ENCODE measurements at regions not wholly inside any gene's neighbourhood (a gene's known extent, or its start where the extent isn't known, plus 50 kb on each side); places are given as distances from the start of the nearest gene placed in this dataset.

DNA sequence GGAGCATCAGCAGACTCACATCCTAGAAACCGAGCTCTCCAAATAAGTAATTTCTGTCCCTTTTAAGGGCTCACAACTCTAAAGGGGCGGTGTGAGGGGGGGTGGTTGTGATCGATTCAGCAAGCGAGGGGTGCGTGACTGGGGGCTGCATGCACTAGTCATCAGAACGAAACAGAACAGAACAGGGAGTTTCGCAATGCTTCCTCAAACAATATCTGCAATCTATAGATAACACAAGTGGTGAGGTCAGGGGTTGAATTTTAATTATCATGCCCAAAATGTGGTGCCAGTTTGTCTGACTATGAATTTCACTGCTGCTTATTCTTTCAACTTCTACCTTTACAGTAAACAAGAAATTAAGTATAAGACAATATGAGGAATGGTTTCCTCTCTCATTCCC is 1003.0 kb upstream of the NCAM2 start:
- TF ChIP-seq, protein P1, sequence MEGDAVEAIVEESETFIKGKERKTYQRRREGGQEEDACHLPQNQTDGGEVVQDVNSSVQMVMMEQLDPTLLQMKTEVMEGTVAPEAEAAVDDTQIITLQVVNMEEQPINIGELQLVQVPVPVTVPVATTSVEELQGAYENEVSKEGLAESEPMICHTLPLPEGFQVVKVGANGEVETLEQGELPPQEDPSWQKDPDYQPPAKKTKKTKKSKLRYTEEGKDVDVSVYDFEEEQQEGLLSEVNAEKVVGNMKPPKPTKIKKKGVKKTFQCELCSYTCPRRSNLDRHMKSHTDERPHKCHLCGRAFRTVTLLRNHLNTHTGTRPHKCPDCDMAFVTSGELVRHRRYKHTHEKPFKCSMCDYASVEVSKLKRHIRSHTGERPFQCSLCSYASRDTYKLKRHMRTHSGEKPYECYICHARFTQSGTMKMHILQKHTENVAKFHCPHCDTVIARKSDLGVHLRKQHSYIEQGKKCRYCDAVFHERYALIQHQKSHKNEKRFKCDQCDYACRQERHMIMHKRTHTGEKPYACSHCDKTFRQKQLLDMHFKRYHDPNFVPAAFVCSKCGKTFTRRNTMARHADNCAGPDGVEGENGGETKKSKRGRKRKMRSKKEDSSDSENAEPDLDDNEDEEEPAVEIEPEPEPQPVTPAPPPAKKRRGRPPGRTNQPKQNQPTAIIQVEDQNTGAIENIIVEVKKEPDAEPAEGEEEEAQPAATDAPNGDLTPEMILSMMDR (IDR thresholded peaks at IDR 0.05; ENCODE audit: insufficient read depth, low read length, poor library complexity, severe bottlenecking), result no peak
- H3K4me3 ChIP-seq (ENCODE audit: low read depth, low read length), result no peak overlapping the region

DNA sequence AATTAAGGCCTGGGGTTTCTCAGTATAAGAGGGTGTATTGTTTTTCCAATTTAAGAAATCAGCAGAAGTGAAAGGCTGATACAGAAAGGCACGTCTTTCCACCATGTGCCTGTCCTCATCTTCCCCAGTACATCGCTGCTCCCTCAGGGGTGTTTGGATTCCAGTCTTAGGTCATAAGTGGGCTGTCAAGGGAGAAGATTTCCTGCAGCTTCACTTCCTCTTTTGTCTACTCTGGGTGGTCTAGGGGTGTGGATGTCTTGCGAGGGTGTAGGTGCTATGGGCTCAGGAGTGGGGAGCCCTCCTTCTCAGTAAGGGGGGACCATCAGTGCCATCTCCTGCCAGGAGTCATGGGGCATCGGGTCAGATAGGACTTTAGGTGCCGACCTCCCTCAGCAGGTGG is 999.8 kb upstream of the NCAM2 start:
- no peak for DNase-seq (ENCODE audit: low read depth)
- TF ChIP-seq, protein P1 (IDR thresholded peaks at IDR 0.05; ENCODE audit: insufficient read depth, low read length, poor library complexity, severe bottlenecking), result no peak

More for the DNA sequence above, 1003.0 kb upstream of the NCAM2 start:
- no peaks in the 10 kb centered on the region for H3K36me3 ChIP-seq (ENCODE audit: control insufficient read depth, insufficient read depth, low read length)
- H3K27me3 ChIP-seq (ENCODE audit: control insufficient read depth, insufficient read depth, low read length), result no peaks in the 10 kb centered on the region
- DNase-seq (ENCODE audit: low read depth), result no peak

DNA sequence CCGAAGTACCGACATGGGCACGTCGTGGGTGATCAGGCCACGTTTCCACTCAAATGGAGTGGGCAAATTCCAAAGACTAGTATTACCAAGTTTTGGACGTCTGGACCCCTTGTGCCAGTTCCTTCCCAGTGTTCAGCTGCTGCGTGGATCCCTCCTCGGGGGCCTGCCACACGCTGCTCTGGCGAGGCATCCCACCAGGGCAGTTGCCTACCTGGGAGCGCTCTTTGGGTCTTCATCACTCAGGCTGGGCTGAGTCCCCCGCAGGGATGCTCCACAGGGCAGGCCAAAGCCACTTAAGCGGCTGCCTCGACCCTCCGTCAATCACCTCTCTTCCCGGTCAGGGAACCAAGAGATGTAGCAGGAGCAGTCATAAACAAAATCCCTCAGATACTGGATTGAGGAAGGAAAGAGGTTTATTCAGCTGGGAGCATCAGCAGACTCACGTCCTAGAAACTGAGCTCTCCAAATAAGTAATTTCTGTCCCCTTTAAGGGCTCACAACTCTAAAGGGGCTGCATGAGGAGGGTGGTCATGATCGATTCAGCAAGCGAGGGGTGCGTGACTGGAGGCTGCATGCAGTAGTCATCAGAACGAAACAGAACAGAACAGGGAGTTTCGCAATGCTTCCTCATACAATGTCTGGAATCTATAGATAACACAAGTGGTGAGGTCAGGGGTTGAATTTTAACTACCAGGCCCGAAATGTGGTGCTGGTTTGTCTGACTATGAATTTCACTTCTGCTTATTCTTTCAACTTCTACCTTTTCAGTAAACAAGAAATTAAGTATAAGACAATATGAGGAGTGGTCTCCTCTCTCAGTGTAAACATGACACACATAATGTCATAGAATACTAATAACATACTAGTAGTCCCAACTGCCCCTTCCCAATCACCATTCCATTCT is 998.6 kb upstream of the NCAM2 start:
- Histone ChIP-seq H3K36me3 (ENCODE audit: control insufficient read depth, insufficient read depth, low read length) (no peaks in the 10 kb centered on the region), H3K27me3 (ENCODE audit: control insufficient read depth, insufficient read depth, low read length) (no peaks in the 10 kb centered on the region), H3K4me3 (ENCODE audit: low read depth, low read length) (no peak overlapping the region)
- DNase-seq (ENCODE audit: low read depth), result no peak
- TF ChIP-seq, protein P1 (IDR thresholded peaks at IDR 0.05; ENCODE audit: insufficient read depth, low read length, poor library complexity, severe bottlenecking), result no peak

More for the DNA sequence above, 999.8 kb upstream of the NCAM2 start:
- no peaks in the 10 kb centered on the region for H3K36me3 ChIP-seq (ENCODE audit: control insufficient read depth, insufficient read depth, low read length)
- no peak overlapping the region for H3K4me3 ChIP-seq (ENCODE audit: low read depth, low read length)
- H3K27me3 ChIP-seq (ENCODE audit: control insufficient read depth, insufficient read depth, low read length), result no peaks in the 10 kb centered on the region

DNA sequence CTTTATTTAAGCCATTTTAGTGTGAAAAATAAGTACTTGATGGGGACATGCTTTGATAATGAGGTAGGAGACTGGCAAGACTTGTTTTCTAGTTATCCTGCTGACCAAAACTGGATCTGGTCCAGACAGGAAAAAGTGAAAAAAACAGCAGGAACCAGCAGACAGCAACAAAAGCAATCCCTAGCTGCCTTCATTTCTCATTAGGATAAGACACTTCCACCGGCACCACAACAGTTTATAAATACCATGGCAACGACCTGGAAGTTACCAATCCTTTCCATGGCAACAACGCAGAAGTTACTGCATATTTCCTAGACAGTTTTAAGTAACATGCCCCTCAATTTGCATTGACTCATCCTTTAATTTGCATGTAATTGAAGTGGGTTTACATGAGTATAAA is 993.8 kb upstream of the NCAM2 start:
- no peak for DNase-seq (ENCODE audit: low read depth)
- H3K4me3 ChIP-seq (ENCODE audit: low read depth, low read length), result no peak overlapping the region
- no peaks in the 10 kb centered on the region for H3K27me3 ChIP-seq (ENCODE audit: control insufficient read depth, insufficient read depth, low read length)
- TF ChIP-seq, protein P1 (IDR thresholded peaks at IDR 0.05; ENCODE audit: insufficient read depth, low read length, poor library complexity, severe bottlenecking), result no peak
- no peaks in the 10 kb centered on the region for H3K36me3 ChIP-seq (ENCODE audit: control insufficient read depth, insufficient read depth, low read length)

DNA sequence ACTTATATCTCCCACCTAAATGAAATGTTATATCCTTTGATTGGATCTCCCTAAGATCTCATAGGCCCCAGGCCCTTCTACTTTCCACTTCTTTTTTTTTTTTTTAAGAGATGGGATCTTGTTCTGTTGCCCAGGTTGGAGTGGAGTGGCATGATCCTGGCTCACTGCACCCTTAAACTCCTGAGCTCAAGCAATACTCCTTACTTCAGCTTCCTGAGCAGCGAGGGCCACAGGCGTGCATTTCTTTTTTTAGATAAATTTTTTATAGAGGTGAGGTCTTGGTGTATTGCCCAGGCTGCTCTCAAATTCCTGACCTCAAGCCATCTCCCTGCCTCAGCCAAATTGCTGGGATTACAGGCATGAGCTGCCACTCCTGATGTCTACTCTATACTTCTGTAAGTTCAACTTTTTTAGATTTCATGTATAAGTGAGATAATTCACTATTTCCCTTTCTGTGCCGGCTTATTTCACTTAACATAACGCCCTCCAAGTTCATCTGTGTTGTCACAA is 987.5 kb upstream of the NCAM2 start:
- H3K4me3 ChIP-seq (ENCODE audit: low read depth, low read length), result no peak overlapping the region
- no peaks in the 10 kb centered on the region for H3K36me3 ChIP-seq (ENCODE audit: control insufficient read depth, insufficient read depth, low read length)
- H3K27me3 ChIP-seq (ENCODE audit: control insufficient read depth, insufficient read depth, low read length), result no peaks in the 10 kb centered on the region
- TF ChIP-seq, protein P1 (IDR thresholded peaks at IDR 0.05; ENCODE audit: insufficient read depth, low read length, poor library complexity, severe bottlenecking), result no peak
- no peak for DNase-seq (ENCODE audit: low read depth)
